GM12878 (cell line): ENCODE measurements at regions not wholly inside any gene's neighbourhood (a gene's known extent, or its start where the extent isn't known, plus 50 kb on each side); places are given as distances from the start of the nearest gene placed in this dataset.

Experiments
- ATAC-seq: fragments of 200-7000 bp; cut with Tn5 transposase; 3 replicates; pipeline ENCODE4 v1.9.1; 2020; ENCODE audit warnings: mild to moderate bottlenecking, moderate library complexity
- BruUV-seq: library from RNA; stranded (reverse); fragments of 400-500 nt; replicated peaks from 2 replicates; lab custom pipeline; 2021; lab: Mats Ljungman, UMichigan
- CTCF ChIA-PET: fragments of 300-600 bp; sonication (Branson Sonifier 250); formaldehyde crosslinking; extraction: SDS; loops from one replicate; lab custom pipeline; 2021; ENCODE audit warnings: inconsistent platforms; lab: Yijun Ruan, JAX
- POLR2A ChIA-PET: fragments of 350-600 bp; formaldehyde crosslinking; extraction: SDS; loops from one replicate; lab custom pipeline; 2021; ENCODE audit warnings: inconsistent platforms; lab: Charles Lee
- RAD21 ChIA-PET: fragments of 300-600 bp; sonication (Branson Sonifier 250); formaldehyde crosslinking; loops from one replicate; lab custom pipeline; 2023; ENCODE audit warnings: antibody characterized with exemption; ENCODE audit not compliant: unreplicated experiment; lab: Charles Lee
- SMC1A ChIA-PET: fragments of 300-600 bp; sonication (Branson Sonifier 250); formaldehyde crosslinking; loops from one replicate; lab custom pipeline; 2023; ENCODE audit not compliant: unreplicated experiment, uncharacterized antibody; lab: Charles Lee
- DNase-seq: peaks from one replicate; pipeline ENCODE4 v3.0.0-alpha.2; 2011; ENCODE audit warnings: low read depth, low spot score
- FAIRE-seq: peaks from 3 replicates; lab custom pipeline; 2011; peaks lifted over from hg19 to GRCh38; lab: Jason Lieb, UNC
- H2AFZ ChIP-seq: 2 replicates; pipeline ENCODE4 v1.6.0; 2011; ENCODE audit warnings: low read depth, low read length, control low read depth; ENCODE audit not compliant: control insufficient read depth
- H3K27ac ChIP-seq: 2 replicates; pipeline ENCODE4 v1.5.1; 2011; ENCODE audit warnings: control low read depth; ENCODE audit not compliant: control insufficient read depth, insufficient read depth
- H3K27me3 ChIP-seq, 2 experiments: replicated peaks in 1 of 2; 2 replicates each; pipeline versions ENCODE4 v1.6.0 to v1.6.1; 2011; ENCODE audit warnings: low read length in 1 of 2; ENCODE audit not compliant: control insufficient read depth in 2 of 2, insufficient read depth in 2 of 2
- H3K36me3 ChIP-seq, 2 experiments: 2 replicates each; pipeline ENCODE4 v1.5.1; 2011; ENCODE audit warnings: low read length in 1 of 2; ENCODE audit not compliant: control insufficient read depth in 2 of 2, insufficient read depth in 2 of 2
- H3K4me1 ChIP-seq: 2 replicates; pipeline ENCODE4 v1.6.1; 2011; ENCODE audit warnings: mild to moderate bottlenecking, low read length, moderate library complexity, mixed read lengths; ENCODE audit not compliant: control insufficient read depth, insufficient read depth
- H3K4me2 ChIP-seq: 2 replicates; pipeline ENCODE4 v1.6.0; 2011; ENCODE audit warnings: control low read depth; ENCODE audit not compliant: control insufficient read depth, insufficient read depth
- H3K4me3 ChIP-seq: fragments of 200-600 bp; sonication (generic); 2 replicates; pipeline ENCODE4 v1.5.1; 2016
- H3K79me2 ChIP-seq: 2 replicates; pipeline ENCODE4 v1.6.0; 2011; ENCODE audit warnings: low read length; ENCODE audit not compliant: control insufficient read depth, insufficient read depth
- H3K9ac ChIP-seq: 2 replicates; pipeline ENCODE4 v1.8.0; 2011; ENCODE audit warnings: low read length, control low read depth, mixed read lengths; ENCODE audit not compliant: control insufficient read depth, insufficient read depth
- H3K9me3 ChIP-seq: replicated peaks from 3 replicates; pipeline ENCODE4 v1.5.1; 2011; ENCODE audit warnings: mild to moderate bottlenecking, low read length; ENCODE audit not compliant: control insufficient read depth, insufficient read depth
- H4K20me1 ChIP-seq: 2 replicates; pipeline ENCODE4 v1.6.0; 2011; ENCODE audit not compliant: control insufficient read depth, insufficient read depth
- CBFB ChIP-seq: IDR thresholded peaks from 2 replicates; pipeline ENCODE4 v1.6.1; 2016; ENCODE audit warnings: antibody characterized with exemption, low read depth
- CREM ChIP-seq: IDR thresholded peaks from 2 replicates; pipeline ENCODE4 v1.6.1; 2014; ENCODE audit warnings: antibody characterized with exemption, low read depth
- FOXK2 ChIP-seq: fragments of 450-650 bp; IDR thresholded peaks from 2 replicates; pipeline ENCODE4 v1.6.1; 2017; ENCODE audit warnings: mild to moderate bottlenecking, moderate library complexity
- HCFC1 ChIP-seq: fragments of 150-350 bp; IDR thresholded peaks from 2 replicates; pipeline ENCODE4 v1.6.1; 2014; ENCODE audit warnings: low read length
- JUNB ChIP-seq: IDR thresholded peaks from 2 replicates; pipeline ENCODE4 v1.6.1; 2016; ENCODE audit warnings: antibody characterized with exemption, mild to moderate bottlenecking
- MTA2 ChIP-seq: fragments of 450-650 bp; IDR thresholded peaks from 2 replicates; pipeline ENCODE4 v1.6.1; 2016; ENCODE audit warnings: low read depth, mild to moderate bottlenecking, moderate library complexity
- RBBP5 ChIP-seq: fragments of 200-600 bp; sonication (generic); conservative IDR thresholded peaks from 2 replicates; pipeline ENCODE4 v1.6.1; 2016
- SIX5 ChIP-seq: IDR thresholded peaks from 2 replicates; pipeline ENCODE4 v1.6.1; 2011; ENCODE audit warnings: mild to moderate bottlenecking, low read depth, low read length, moderate library complexity; ENCODE audit not compliant: severe bottlenecking
- SMC3 ChIP-seq: IDR thresholded peaks from 2 replicates; pipeline ENCODE4 v1.6.1; 2011; ENCODE audit warnings: low read length, improper control_type of control experiment, borderline replicate concordance
- SREBF2 ChIP-seq: IDR thresholded peaks from 2 replicates; pipeline ENCODE4 v1.6.1; 2012; ENCODE audit warnings: mild to moderate bottlenecking, low read length
- SRF ChIP-seq, 2 experiments: IDR thresholded peaks; 2 replicates each; pipeline ENCODE4 v1.6.1; 2011; ENCODE audit warnings: low read depth in 2 of 2, low read length in 2 of 2, mild to moderate bottlenecking in 1 of 2, moderate library complexity in 1 of 2
- ZNF622 ChIP-seq: fragments of 450-650 bp; IDR thresholded peaks from 2 replicates; pipeline ENCODE4 v1.6.1; 2017; ENCODE audit warnings: mild to moderate bottlenecking, inconsistent platforms
- WGBS: methylation state at CpG from one replicate; pipeline ENCODE4 v1.1.6; 2016; ENCODE audit warnings: low lambda C conversion rate; ENCODE audit not compliant: insufficient replicate concordance, insufficient coverage; ENCODE audit errors: missing lambda C conversion rate; 5-methylcytosine and 5-hydroxymethylcytosine counted together
- in situ Hi-C: fragments of 300-500 bp; cut with MboI; formaldehyde crosslinking; loops from 9 replicates; pipeline ENCODE4 v1.14.3; 2018; ENCODE audit warnings: mixed read lengths
- intact Hi-C: fragments of 100-400 bp; cut with micrococcal nuclease; formaldehyde crosslinking; loops from one replicate; pipeline ENCODE4 v1.14.2; 2022; ENCODE audit not compliant: unreplicated experiment
- TF ChIP-seq, protein P1 (sequence below): IDR thresholded peaks from 2 replicates; pipeline ENCODE4 v1.6.1; 2011; ENCODE audit warnings: borderline replicate concordance, low read depth, mild to moderate bottlenecking, moderate library complexity, low read length; ENCODE audit not compliant: insufficient read depth, poor library complexity, severe bottlenecking

DNA sequence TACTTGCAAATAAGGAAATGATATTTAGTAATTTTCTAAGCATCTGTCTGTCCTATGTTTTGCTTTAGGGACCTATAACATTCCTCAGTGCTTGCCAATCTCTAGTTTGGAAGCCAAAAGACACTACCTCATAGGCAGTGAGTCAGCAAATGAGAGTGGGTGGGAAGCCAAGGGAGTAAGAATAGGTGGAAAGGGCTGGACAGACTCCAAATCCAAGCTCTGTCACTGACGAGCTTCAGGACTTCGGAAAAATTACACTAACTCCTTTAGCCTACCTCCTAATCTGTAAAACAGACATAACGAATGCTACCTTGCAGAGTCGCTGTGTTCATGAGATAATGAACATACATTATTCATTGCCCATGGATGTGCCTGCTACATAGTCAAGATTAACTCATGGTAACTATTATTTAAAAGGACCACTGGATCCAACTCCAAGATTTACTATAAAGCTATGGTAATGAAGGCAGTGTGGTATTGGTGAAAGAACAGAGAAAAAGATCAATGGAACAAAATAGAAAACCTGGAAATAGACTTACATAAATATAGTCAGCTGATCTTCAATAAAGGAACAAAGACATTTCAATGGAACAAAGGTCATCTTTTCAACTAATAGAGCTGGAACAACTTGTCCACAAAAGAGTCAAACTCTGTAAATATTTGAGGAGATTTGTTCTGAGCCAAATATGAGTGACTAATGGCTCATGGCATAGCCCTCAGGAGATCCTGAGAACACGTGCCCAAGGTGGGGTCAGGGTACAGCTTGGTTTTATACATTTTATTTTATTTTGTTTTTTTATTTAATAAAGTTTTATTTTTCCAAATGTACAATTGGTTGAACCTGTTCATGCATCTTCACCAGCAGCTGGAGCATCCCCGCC is 64.1 kb downstream of the FAM50B start:
- in situ Hi-C loops, result no loop called here
- no peak overlapping the region for H3K4me3 ChIP-seq
- TF ChIP-seq SREBF2, result no peak
- TF ChIP-seq MTA2, result no peak
- TF ChIP-seq SRF (IDR thresholded peaks at IDR 0.05; ENCODE audit: low read depth in 2 of 2, low read length in 2 of 2), result no peak
- no peak for TF ChIP-seq RBBP5
- no peak for TF ChIP-seq ZNF622
- no peak for TF ChIP-seq SMC3
- no peak for TF ChIP-seq CREM
- no peak for TF ChIP-seq HCFC1
- no peak for TF ChIP-seq CBFB
- no peak for TF ChIP-seq JUNB
- no peak for TF ChIP-seq FOXK2
- TF ChIP-seq, protein P1, sequence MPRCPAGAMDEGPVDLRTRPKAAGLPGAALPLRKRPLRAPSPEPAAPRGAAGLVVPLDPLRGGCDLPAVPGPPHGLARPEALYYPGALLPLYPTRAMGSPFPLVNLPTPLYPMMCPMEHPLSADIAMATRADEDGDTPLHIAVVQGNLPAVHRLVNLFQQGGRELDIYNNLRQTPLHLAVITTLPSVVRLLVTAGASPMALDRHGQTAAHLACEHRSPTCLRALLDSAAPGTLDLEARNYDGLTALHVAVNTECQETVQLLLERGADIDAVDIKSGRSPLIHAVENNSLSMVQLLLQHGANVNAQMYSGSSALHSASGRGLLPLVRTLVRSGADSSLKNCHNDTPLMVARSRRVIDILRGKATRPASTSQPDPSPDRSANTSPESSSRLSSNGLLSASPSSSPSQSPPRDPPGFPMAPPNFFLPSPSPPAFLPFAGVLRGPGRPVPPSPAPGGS, result no peak
- no peak for TF ChIP-seq SIX5
- CTCF ChIA-PET, result interaction anchor here (0.9 kb wide), 1 partner anchor 9 kb away, joined by 3 read pairs; no protein-coding TSS in a partner anchor
- H3K36me3 ChIP-seq, result no peaks in the 10 kb centered on the region
- H3K9me3 ChIP-seq, result no peaks in the 10 kb centered on the region; the same call in 2 of the 3 replicates
- H3K9ac ChIP-seq, result no peak overlapping the region
- WGBS, result 46% methylated on average over 6 of the region's 6 CpGs
- peaks cover 5% of the 10 kb centered on the region; the same call in 1 of the 2 replicates for H3K4me1 ChIP-seq
- RAD21 ChIA-PET, result no interaction called here
- H3K79me2 ChIP-seq, result no peaks in the 10 kb centered on the region
- intact Hi-C loops, result no loop called here
- no peak for FAIRE-seq
- H3K27me3 ChIP-seq, result peaks cover 0 to 3% of the 10 kb centered on the region in 2 experiments; a peak in 1 of 4 replicates
- no peak for DNase-seq
- no peak overlapping the region for H3K27ac ChIP-seq
- ATAC-seq, result no peak
- no peak overlapping the region for H3K4me2 ChIP-seq
- no TSS peak for BruUV-seq
- H2AFZ ChIP-seq, result no peak overlapping the region
- no peaks in the 10 kb centered on the region for H4K20me1 ChIP-seq
- POLR2A ChIA-PET, result no interaction called here
- SMC1A ChIA-PET, result no interaction called here
